ENCODE measurements at regions not wholly inside any gene's neighbourhood (a gene's known extent, or its start where the extent isn't known, plus 50 kb on each side); places are given as distances from the start of the nearest gene placed in this dataset.
A peak's percentile ranks its signal among the peaks of the same experiment; 100 is the strongest.

DNA sequence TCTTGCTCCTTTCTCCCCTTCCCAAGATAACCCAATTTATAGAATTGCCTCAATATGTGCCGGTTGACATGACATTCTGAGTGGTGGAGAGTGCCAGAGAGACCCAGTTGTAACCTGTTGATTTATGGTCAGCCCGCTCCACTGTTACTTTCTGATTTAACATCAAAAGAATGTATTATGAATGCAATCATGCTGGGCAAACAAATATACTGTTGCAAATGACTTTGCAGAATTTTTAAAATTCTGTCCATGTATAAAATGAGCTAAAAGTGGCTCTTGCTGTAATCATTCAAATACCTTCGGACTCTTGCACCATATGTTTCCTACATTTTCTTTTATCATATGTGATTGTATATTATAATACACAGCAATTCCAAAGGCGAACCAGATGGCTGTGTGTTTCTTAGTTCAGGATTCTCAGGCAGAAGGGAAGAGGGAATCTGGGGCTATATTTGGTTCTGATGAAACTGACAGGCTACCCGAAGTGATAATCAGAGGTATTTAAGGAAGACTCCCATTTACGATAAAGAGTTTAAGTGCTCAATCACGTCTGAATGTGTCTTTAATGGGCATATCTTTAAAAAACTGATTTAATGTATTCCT lies 131.7 kb downstream of the CLCN4 start:
- Mint-ChIP-seq H3K9me3 (no peaks in the 10 kb centered on the region), H3K36me3 (no peaks in the 10 kb centered on the region)
- ATAC-seq: no peak

GRCh38 chrX:10296576-10296975 lies 139.8 kb downstream of the CLCN4 start:
- H3K27ac Mint-ChIP-seq: no peak overlapping the region
- H3K4me3 Mint-ChIP-seq: no peak overlapping the region
- no peak for ATAC-seq
- no peaks in the 10 kb centered on the region for H3K4me1 Mint-ChIP-seq
- H3K36me3 Mint-ChIP-seq: no peaks in the 10 kb centered on the region
- H3K27me3 Mint-ChIP-seq: peaks cover 8% of the 10 kb centered on the region
- no peaks in the 10 kb centered on the region for H3K9me3 Mint-ChIP-seq

More for the DNA sequence above, 131.7 kb downstream of the CLCN4 start:
- no peak overlapping the region for H3K27ac Mint-ChIP-seq
- no peak overlapping the region for H3K4me3 Mint-ChIP-seq
- H3K27me3 Mint-ChIP-seq: peaks cover 31% of the 10 kb centered on the region
- no peaks in the 10 kb centered on the region for H3K4me1 Mint-ChIP-seq

DNA sequence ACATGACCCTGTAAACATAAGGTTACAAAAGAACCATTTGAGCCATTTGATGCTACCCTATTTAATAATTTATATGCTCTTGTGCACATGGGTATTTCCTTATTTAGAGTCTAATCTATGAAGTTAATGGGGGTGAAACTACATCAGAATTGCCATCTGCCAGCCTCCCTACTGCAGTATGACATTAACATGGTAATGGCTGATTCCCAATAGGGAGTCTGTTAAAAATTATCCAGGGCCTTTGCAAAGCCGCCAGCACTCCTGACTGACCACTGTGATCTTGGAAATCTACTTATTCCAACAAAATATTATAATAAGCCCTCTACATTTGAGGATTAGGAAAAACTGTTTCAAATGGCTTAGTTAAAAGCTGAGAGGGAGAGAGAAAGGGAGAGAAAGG lies 153.7 kb downstream of the CLCN4 start:
- no peak overlapping the region for H3K27ac Mint-ChIP-seq

DNA sequence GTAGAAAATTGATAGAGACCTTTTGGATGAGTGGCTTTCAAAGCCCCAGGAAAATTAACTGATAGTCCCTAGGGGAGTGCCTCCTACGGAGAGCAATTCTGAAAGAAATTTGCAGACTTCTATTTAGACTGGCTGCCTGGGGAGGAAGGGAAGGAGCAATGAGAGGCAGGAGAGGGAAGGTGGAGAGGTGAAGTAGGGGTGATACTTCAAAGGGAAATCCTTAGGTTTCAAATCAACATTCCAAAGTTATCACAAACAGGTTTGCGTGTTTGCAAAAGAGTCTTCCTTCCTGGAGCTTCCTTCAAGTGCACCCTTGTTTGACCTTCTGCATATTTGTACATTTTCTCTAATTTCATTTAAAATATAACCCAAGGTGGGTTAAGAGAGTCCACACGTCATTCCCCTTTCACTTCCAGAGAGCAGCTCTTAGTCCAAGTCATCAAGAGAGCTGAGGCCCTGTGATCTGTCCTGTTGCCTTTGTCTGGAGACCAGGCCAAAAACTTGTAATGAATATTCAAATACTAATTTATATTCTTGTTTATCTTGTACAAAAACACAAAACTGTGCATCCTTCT lies 157.8 kb downstream of the CLCN4 start:
- Mint-ChIP-seq H3K27me3 (peaks cover 21% of the 10 kb centered on the region), H3K27ac (no peak overlapping the region), H3K36me3 (no peaks in the 10 kb centered on the region), H3K4me1 (no peaks in the 10 kb centered on the region), H3K4me3 (no peak overlapping the region), H3K9me3 (peaks cover 4% of the 10 kb centered on the region)
- ATAC-seq: no peak

More for the DNA sequence above, 153.7 kb downstream of the CLCN4 start:
- H3K4me1 Mint-ChIP-seq: no peaks in the 10 kb centered on the region
- no peak for ATAC-seq
- no peak overlapping the region for H3K4me3 Mint-ChIP-seq
- H3K36me3 Mint-ChIP-seq: no peaks in the 10 kb centered on the region
- peaks cover 4% of the 10 kb centered on the region for H3K9me3 Mint-ChIP-seq
- peaks cover 21% of the 10 kb centered on the region for H3K27me3 Mint-ChIP-seq

DNA sequence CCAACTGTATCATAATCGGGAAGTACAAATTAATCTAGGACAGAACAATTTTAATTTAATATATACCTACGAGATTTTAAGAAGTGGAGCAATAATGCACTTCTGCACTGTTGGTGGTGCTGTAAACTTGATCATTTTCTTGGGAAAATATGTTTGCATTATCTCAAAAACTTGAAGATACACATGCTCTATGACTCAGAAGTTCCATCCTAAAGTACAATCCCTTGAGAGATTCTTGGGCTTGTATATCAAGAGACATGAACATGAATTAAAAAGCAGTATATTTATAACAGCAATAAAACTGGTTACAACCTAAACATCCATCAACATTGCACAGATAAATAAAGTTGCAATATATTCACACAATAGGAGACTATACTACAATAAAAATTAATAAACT lies 168.8 kb downstream of the CLCN4 start:
- Mint-ChIP-seq H3K27ac (no peak overlapping the region), H3K4me3 (no peak overlapping the region), H3K27me3 (no peaks in the 10 kb centered on the region), H3K36me3 (no peaks in the 10 kb centered on the region), H3K4me1 (no peaks in the 10 kb centered on the region), H3K9me3 (no peaks in the 10 kb centered on the region)
- ATAC-seq: no peak

DNA sequence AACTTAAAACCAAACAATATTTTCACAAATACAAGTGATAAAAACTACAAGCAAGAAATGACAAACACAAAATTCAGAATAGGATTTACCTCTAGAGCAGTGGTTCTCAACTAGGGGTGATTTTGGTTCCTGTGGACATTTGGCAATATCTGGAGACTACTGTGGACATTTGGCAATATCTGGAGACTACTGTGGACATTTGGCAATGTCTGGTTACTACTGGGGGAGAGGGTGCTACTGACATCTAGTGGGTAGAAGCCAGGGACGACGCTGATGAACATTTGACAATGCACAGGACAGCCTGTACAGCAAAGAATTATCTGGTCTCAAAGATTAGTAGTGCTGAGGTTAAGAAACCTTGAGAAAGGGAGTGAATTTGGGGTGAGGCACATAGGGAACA lies 169.8 kb downstream of the CLCN4 start:
- no peaks in the 10 kb centered on the region for H3K9me3 Mint-ChIP-seq
- H3K4me1 Mint-ChIP-seq: no peaks in the 10 kb centered on the region
- no peak for ATAC-seq
- H3K27ac Mint-ChIP-seq: no peak overlapping the region
- no peak overlapping the region for H3K4me3 Mint-ChIP-seq
- no peaks in the 10 kb centered on the region for H3K27me3 Mint-ChIP-seq
- no peaks in the 10 kb centered on the region for H3K36me3 Mint-ChIP-seq

DNA sequence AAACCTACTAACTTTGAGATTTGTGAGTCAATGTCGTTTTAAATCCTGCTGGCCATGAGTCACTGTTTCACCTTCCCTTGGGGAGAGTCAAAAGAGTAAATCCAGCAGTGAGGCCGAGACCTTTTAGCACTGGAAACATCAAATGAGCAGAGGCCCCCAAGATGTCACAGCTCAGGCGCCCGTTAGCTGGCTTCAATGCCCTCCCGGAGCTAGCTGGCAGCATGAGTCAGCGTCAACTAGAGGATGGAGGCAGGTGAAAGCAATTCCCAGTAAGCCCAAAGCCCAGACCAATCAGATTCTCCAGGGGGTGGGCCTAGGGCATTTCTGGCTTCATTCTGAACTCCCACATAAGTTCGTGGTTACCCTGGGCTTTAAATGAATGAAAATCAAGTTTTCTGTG lies 170.9 kb downstream of the CLCN4 start:
- no peaks in the 10 kb centered on the region for H3K9me3 Mint-ChIP-seq
- no peaks in the 10 kb centered on the region for H3K27me3 Mint-ChIP-seq
- no peaks in the 10 kb centered on the region for H3K4me1 Mint-ChIP-seq
- ATAC-seq: no peak
- H3K27ac Mint-ChIP-seq: no peak overlapping the region
- no peaks in the 10 kb centered on the region for H3K36me3 Mint-ChIP-seq
- H3K4me3 Mint-ChIP-seq: no peak overlapping the region

DNA sequence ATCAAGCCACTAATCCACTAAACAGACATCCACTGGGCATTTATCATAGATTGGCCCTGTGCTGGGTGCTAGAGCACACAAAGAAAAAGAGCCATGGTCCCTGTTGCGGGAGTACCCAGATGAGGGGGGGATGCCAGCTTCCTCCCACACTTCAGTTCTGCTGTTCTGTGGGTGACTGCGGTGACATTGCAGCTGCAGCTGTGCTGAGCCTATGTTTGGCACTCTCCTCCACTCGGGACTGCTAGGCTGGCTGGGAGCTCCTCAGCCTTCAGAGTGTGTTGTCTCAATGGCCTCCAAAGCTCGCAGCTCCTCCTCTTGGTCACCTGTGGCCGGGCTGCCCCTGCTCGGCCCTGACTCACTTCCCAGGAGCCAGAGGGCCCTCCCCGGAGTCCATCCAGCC lies 173.2 kb downstream of the CLCN4 start:
- Mint-ChIP-seq H3K4me3 (no peak overlapping the region), H3K27ac (no peak overlapping the region), H3K27me3 (no peaks in the 10 kb centered on the region), H3K9me3 (no peaks in the 10 kb centered on the region), H3K4me1 (no peaks in the 10 kb centered on the region), H3K36me3 (no peaks in the 10 kb centered on the region)
- no peak for ATAC-seq

- Mint-ChIP-seq H3K4me3 (no peak overlapping the region), H3K27ac (no peak overlapping the region), H3K9me3 (no peaks in the 10 kb centered on the region)
Measured at GRCh38 chrX:10341309-10341708, 184.5 kb downstream of the CLCN4 start.

DNA sequence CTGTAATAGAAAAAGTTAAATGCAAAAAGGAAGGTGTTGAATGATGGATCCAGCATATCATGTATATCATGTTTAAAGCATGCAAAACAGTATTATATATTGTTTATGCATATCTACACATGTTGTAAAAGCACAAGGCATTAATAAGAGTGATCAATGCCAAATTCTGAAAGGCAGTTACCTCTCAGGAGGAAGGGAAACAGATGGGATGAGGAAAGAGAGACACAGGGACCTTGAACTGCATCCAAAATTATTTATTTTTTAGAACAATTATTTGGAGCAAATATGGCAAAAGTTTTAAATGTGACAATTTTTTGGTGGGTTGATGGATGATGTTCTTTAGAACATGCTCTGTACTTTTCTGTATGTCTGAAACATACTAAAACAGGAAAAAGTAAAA lies 193.4 kb downstream of the CLCN4 start:
- Mint-ChIP-seq H3K27me3 (peaks cover 13% of the 10 kb centered on the region), H3K9me3 (peaks cover 3% of the 10 kb centered on the region), H3K27ac (no peak overlapping the region), H3K4me1 (no peaks in the 10 kb centered on the region), H3K4me3 (no peak overlapping the region), H3K36me3 (no peaks in the 10 kb centered on the region)
- no peak for ATAC-seq

More at GRCh38 chrX:10341309-10341708, 184.5 kb downstream of the CLCN4 start:
- Mint-ChIP-seq H3K27me3 (no peaks in the 10 kb centered on the region), H3K36me3 (no peaks in the 10 kb centered on the region), H3K4me1 (no peaks in the 10 kb centered on the region)
- no peak for ATAC-seq

DNA sequence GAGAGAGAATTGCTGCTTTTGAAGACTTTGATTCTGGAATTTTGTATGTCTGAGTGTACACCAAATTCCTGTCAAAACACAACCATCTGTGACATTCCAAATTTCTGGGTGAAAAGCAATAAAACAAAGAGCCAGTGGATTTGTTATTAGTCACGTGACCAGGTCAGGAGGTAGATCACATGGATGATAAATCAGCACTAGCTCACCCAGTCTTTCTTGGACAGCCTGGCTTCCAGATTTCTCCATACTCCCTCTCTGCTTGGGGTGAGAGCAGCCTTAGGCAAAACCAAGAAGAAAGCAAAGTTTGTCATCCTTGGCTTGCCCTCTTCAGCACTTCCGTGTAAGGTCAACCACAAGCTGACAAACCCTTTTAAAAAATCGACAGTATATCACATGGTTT lies 194.2 kb downstream of the CLCN4 start:
- H3K9me3 Mint-ChIP-seq: peaks cover 3% of the 10 kb centered on the region
- no peaks in the 10 kb centered on the region for H3K36me3 Mint-ChIP-seq
- H3K27ac Mint-ChIP-seq: no peak overlapping the region
- no peak for ATAC-seq
- H3K4me1 Mint-ChIP-seq: no peaks in the 10 kb centered on the region
- no peak overlapping the region for H3K4me3 Mint-ChIP-seq
- H3K27me3 Mint-ChIP-seq: peaks cover 13% of the 10 kb centered on the region

- Mint-ChIP-seq H3K9me3 (peaks cover 3% of the 10 kb centered on the region), H3K27me3 (peaks cover 13% of the 10 kb centered on the region), H3K36me3 (no peaks in the 10 kb centered on the region), H3K4me3 (no peak overlapping the region), H3K4me1 (no peaks in the 10 kb centered on the region), H3K27ac (no peak overlapping the region)
- ATAC-seq: no peak
Measured at GRCh38 chrX:10352536-10352935, 195.8 kb downstream of the CLCN4 start.

DNA sequence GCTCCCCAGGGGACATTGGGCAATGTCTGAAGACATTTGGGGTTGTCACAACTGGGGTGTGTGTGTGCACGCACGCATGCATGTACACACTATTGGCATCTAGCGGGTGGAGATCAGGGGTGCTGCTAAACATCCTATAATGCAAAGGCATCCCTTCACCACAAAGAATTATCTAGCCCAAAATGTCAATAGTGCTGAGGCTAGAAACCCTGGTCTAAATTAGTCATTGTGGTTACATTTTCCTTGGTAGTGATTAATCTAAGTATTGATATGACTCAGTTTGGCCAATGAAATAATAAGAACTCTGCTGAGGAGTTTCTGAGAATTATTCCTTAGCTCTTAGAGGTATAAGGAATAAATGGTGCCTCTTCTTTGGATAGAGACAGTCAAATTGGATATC lies 200.2 kb downstream of the CLCN4 start:
- H3K27ac Mint-ChIP-seq: no peak overlapping the region
- ATAC-seq: peak; percentile 61
- no peaks in the 10 kb centered on the region for H3K9me3 Mint-ChIP-seq
- no peak overlapping the region for H3K4me3 Mint-ChIP-seq
- peaks cover 13% of the 10 kb centered on the region for H3K27me3 Mint-ChIP-seq
- H3K4me1 Mint-ChIP-seq: no peaks in the 10 kb centered on the region
- no peaks in the 10 kb centered on the region for H3K36me3 Mint-ChIP-seq

GRCh38 chrX:10358958-10359357 lies 202.2 kb downstream of the CLCN4 start:
- Mint-ChIP-seq H3K4me3 (no peak overlapping the region), H3K9me3 (no peaks in the 10 kb centered on the region), H3K36me3 (no peaks in the 10 kb centered on the region), H3K27ac (no peak overlapping the region), H3K27me3 (no peaks in the 10 kb centered on the region), H3K4me1 (no peaks in the 10 kb centered on the region)
- ATAC-seq: no peak

DNA sequence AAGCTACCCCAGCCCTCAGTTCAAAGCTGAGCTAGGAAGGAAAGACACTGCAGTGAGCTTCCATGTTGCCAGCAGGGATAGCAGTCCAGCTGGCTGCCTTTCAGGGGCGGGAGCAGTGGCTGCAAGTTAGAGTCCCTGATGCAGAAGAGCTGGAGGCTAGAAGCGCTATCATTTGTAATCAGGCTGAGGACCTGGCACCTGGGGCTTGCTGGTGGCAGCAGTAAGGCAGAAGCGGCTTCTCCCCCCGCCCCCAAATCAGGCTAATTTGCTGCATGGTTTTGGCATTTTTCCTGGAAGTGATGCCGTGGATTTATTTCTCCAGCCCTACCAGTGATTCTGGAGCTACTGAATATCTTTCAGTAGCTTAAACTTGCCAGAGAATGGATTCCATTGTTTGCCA lies 203.3 kb downstream of the CLCN4 start:
- Mint-ChIP-seq H3K36me3 (no peaks in the 10 kb centered on the region), H3K4me3 (no peak overlapping the region), H3K4me1 (no peaks in the 10 kb centered on the region), H3K27me3 (no peaks in the 10 kb centered on the region), H3K27ac (no peak overlapping the region), H3K9me3 (no peaks in the 10 kb centered on the region)
- ATAC-seq: no peak

GRCh38 chrX:10365532-10366265 lies 208.9 kb downstream of the CLCN4 start:
- H3K27ac Mint-ChIP-seq: no peak overlapping the region
- H3K4me3 Mint-ChIP-seq: no peak overlapping the region
- no peak for ATAC-seq
- H3K27me3 Mint-ChIP-seq: no peaks in the 10 kb centered on the region
- no peaks in the 10 kb centered on the region for H3K9me3 Mint-ChIP-seq
- H3K36me3 Mint-ChIP-seq: no peaks in the 10 kb centered on the region
- H3K4me1 Mint-ChIP-seq: no peaks in the 10 kb centered on the region
